Loucy (cell line): ENCODE measurements at regions not wholly inside any gene's neighbourhood (a gene's known extent, or its start where the extent isn't known, plus 50 kb on each side); places are given as distances from the start of the nearest gene placed in this dataset.

Experiments used
- H2AFZ ChIP-seq: fragments of 200-600 bp; sonication (generic); 2 replicates; pipeline ENCODE4 v1.6.0; 2016; ENCODE audit warnings: antibody characterized with exemption, mild to moderate bottlenecking, low read length, moderate library complexity
- H3F3A ChIP-seq: fragments of 200-600 bp; 2 replicates; pipeline ENCODE4 v1.6.0; 2016; ENCODE audit warnings: antibody characterized with exemption, low read depth, mild to moderate bottlenecking
- H3K27me3 ChIP-seq: fragments of 200-600 bp; sonication (generic); 2 replicates; pipeline ENCODE4 v1.6.1; 2014; ENCODE audit warnings: low read length, mild to moderate bottlenecking; ENCODE audit not compliant: insufficient read depth, poor library complexity, severe bottlenecking
- H3K36me3 ChIP-seq: fragments of 200-600 bp; sonication (generic); 2 replicates; pipeline ENCODE4 v1.6.1; 2016; ENCODE audit warnings: low read length; ENCODE audit not compliant: insufficient read depth
- H3K4me1 ChIP-seq: fragments of 200-600 bp; sonication (generic); 2 replicates; pipeline ENCODE4 v1.5.1; 2014; ENCODE audit warnings: low read length, mild to moderate bottlenecking; ENCODE audit not compliant: insufficient read depth, poor library complexity, severe bottlenecking
- H3K4me2 ChIP-seq: fragments of 200-600 bp; sonication (generic); 2 replicates; pipeline ENCODE4 v1.6.0; 2014; ENCODE audit warnings: antibody characterized with exemption, low read length, low read depth, mild to moderate bottlenecking; ENCODE audit not compliant: poor library complexity, severe bottlenecking
- H3K4me3 ChIP-seq: fragments of 200-600 bp; sonication (generic); 2 replicates; pipeline ENCODE4 v1.5.1; 2014; ENCODE audit warnings: low read length, mild to moderate bottlenecking, mixed read lengths; ENCODE audit not compliant: poor library complexity, severe bottlenecking
- H3K79me2 ChIP-seq: fragments of 200-600 bp; sonication (generic); 2 replicates; pipeline ENCODE4 v1.6.1; 2014; ENCODE audit warnings: low read length; ENCODE audit not compliant: insufficient read depth
- H3K9ac ChIP-seq: fragments of 200-600 bp; sonication (generic); 2 replicates; pipeline ENCODE4 v1.6.0; 2014; ENCODE audit warnings: mild to moderate bottlenecking, low read depth, low read length, moderate library complexity; ENCODE audit not compliant: poor library complexity, severe bottlenecking
- H3K9me2 ChIP-seq: fragments of 200-600 bp; sonication (generic); replicated peaks from 2 replicates; pipeline ENCODE4 v1.6.1; 2016; ENCODE audit warnings: low read depth, low read length, mixed read lengths
- H3K9me3 ChIP-seq: fragments of 200-600 bp; sonication (generic); 2 replicates; pipeline ENCODE4 v1.6.1; 2014; ENCODE audit warnings: mild to moderate bottlenecking, antibody characterized with exemption, low read length, low read depth; ENCODE audit not compliant: insufficient read depth
- H4K20me1 ChIP-seq: fragments of 200-600 bp; sonication (generic); 2 replicates; pipeline ENCODE4 v1.6.0; 2014; ENCODE audit warnings: antibody characterized with exemption, low read length, mild to moderate bottlenecking; ENCODE audit not compliant: insufficient read depth, poor library complexity, severe bottlenecking
- CTCF ChIP-seq: fragments of 200-600 bp; sonication (generic); conservative IDR thresholded peaks from 2 replicates; pipeline ENCODE4 v1.5.1; 2014; ENCODE audit warnings: mild to moderate bottlenecking, antibody characterized with exemption, low read length
- EZH2phosphoT487 ChIP-seq: fragments of 200-600 bp; IDR thresholded peaks from 2 replicates; pipeline ENCODE4 v1.6.1; 2018; ENCODE audit warnings: antibody characterized with exemption, mild to moderate bottlenecking, moderate library complexity, borderline replicate concordance

DNA sequence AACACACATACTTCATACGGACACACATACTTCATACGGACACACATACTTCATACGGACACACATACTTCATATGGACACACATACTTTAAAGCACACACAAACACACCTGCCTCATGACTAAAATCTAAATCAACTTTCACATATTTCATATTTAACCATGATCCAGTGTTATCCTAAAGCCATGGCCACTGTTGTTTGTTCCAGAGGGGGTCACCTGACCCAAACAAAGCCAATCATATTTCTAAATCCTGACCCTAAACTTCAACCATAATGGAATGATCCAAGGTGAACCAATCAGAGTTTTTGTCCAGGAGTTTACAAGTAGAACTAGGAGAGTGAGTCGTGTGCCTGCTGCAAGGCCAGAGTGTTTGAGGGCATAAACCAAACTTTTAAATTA, 97.2 kb upstream of the KIT start:
- no peaks in the 10 kb centered on the region for H3K27me3 ChIP-seq
- H3K4me1 ChIP-seq: peaks cover 7% of the 10 kb centered on the region
- no peaks in the 10 kb centered on the region for H3K36me3 ChIP-seq
- no peaks in the 10 kb centered on the region for H3F3A ChIP-seq
- no peak overlapping the region for H3K4me2 ChIP-seq
- no peaks in the 10 kb centered on the region for H3K79me2 ChIP-seq
- no peaks in the 10 kb centered on the region for H3K9me3 ChIP-seq
- no peaks in the 10 kb centered on the region for H3K9me2 ChIP-seq
- H3K9ac ChIP-seq: no peak overlapping the region
- H2AFZ ChIP-seq: no peak overlapping the region
- no peak for TF ChIP-seq CTCF
- no peak for TF ChIP-seq EZH2phosphoT487
- no peak overlapping the region for H3K4me3 ChIP-seq
- no peaks in the 10 kb centered on the region for H4K20me1 ChIP-seq

DNA sequence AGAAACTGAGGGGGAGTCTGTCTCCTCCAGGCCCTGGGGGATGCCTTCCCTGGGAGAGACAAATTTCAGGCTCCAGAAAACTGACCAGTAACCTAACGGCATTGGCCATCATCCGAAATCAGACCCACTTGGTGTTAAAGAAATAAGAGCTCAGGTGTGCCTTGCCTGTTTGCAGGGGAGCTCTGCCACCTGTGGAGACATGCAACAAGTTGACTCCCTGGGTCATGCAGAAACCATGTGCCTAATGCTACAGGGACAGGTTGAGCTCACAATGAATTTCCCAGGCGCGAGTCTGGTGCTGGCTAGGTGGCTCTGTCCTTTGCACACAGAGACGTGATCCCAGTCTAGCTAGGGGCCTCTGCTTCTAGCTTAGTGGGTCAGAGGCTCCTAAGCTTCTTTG, 95.8 kb upstream of the KIT start:
- Histone ChIP-seq H3K36me3 (no peaks in the 10 kb centered on the region), H3K79me2 (no peaks in the 10 kb centered on the region)

DNA sequence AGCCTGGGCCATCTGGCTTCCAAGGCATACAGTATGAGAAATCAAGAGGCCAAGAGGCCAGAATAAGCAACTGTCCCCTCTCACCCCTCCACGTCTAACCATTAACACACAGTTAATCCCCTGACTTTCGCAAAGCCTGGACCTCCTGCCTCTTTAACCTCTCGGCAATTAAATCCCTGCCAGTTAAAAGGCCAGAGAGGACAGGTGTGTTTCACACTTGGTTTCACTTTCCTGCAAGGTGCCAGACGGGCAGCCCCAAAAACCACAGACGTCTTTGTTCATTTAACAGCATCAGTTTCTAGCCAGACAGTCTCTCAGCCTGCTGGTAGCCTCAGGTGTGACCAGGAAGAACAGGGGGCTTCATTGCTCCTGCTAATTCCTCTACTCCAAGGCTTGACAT, 91.1 kb upstream of the KIT start:
- Histone ChIP-seq H3K9ac (no peak overlapping the region), H4K20me1 (no peaks in the 10 kb centered on the region), H3K79me2 (no peaks in the 10 kb centered on the region), H3F3A (no peaks in the 10 kb centered on the region), H3K4me2 (no peak overlapping the region), H3K9me3 (no peaks in the 10 kb centered on the region), H3K9me2 (no peaks in the 10 kb centered on the region), H3K36me3 (no peaks in the 10 kb centered on the region), H3K27me3 (no peaks in the 10 kb centered on the region), H3K4me3 (no peak overlapping the region), H3K4me1 (peaks cover 11% of the 10 kb centered on the region), H2AFZ (no peak overlapping the region)
- TF ChIP-seq CTCF: no peak

More for the DNA sequence above, 95.8 kb upstream of the KIT start:
- H3K9ac ChIP-seq: no peak overlapping the region
- H3K4me1 ChIP-seq: peaks cover 11% of the 10 kb centered on the region
- H3K9me3 ChIP-seq: no peaks in the 10 kb centered on the region
- H3K27me3 ChIP-seq: no peaks in the 10 kb centered on the region
- H4K20me1 ChIP-seq: no peaks in the 10 kb centered on the region
- no peaks in the 10 kb centered on the region for H3F3A ChIP-seq
- no peak overlapping the region for H2AFZ ChIP-seq
- no peak overlapping the region for H3K4me2 ChIP-seq
- TF ChIP-seq CTCF (no peak), EZH2phosphoT487 (no peak)
- no peaks in the 10 kb centered on the region for H3K9me2 ChIP-seq
- no peak overlapping the region for H3K4me3 ChIP-seq
